Stomach (tissue), 8 donors: ENCODE measurements at regions not wholly inside any gene's neighbourhood (a gene's known extent, or its start where the extent isn't known, plus 50 kb on each side); places are given as distances from the start of the nearest gene placed in this dataset.

Experiments used
- DNase-seq, 2 donors: peaks; one replicate each; pipeline versions ENCODE4 v3.0.0 to v3.0.0-alpha.2; 2013 to 2019
- H3K27ac ChIP-seq, 5 donors: fragments of 200-600 bp in 4 of 5; sonication (generic) in 4 of 5; one replicate each; pipeline ENCODE4 v1.5.1; 2013 to 2019; ENCODE audit warnings: mild to moderate bottlenecking in 1 of 5, moderate library complexity in 1 of 5
- H3K27me3 ChIP-seq, 3 donors: fragments of 200-600 bp; sonication (generic); one replicate each; pipeline ENCODE4 v1.5.1; 2017 to 2019; ENCODE audit warnings: mixed run types in 1 of 3
- H3K36me3 ChIP-seq, 4 donors: fragments of 200-600 bp; sonication (generic); 1 replicate in 3 of 4; 2 replicates in 1 of 4; pipeline ENCODE4 v1.5.1; 2016 to 2019
- H3K4me1 ChIP-seq, 4 donors: fragments of 200-600 bp; sonication (generic); one replicate each; pipeline ENCODE4 v1.5.1; 2016 to 2019
- H3K4me3 ChIP-seq, 4 donors: fragments of 200-600 bp; sonication (generic) in 3 of 4; one replicate each; pipeline ENCODE4 v1.5.1; 2016 to 2019; ENCODE audit warnings: mild to moderate bottlenecking in 1 of 4
- H3K9me3 ChIP-seq, 4 donors: fragments of 200-600 bp; sonication (generic); one replicate each; pipeline ENCODE4 v1.5.1; 2016 to 2019
- EP300 ChIP-seq: sonication (generic); formaldehyde crosslinking; IDR thresholded peaks from one replicate; pipeline ENCODE4 v1.6.1; 2017; ENCODE audit warnings: antibody characterized with exemption
- POLR2A ChIP-seq, 4 donors: fragments of 450-650 bp; IDR thresholded peaks; one replicate each; pipeline ENCODE4 v1.6.1; 2016; ENCODE audit warnings: antibody characterized with exemption in 4 of 4, control low read depth in 2 of 4, mild to moderate bottlenecking in 1 of 4, moderate library complexity in 1 of 4
- POLR2AphosphoS5 ChIP-seq, 3 donors: sonication (generic); formaldehyde crosslinking; IDR thresholded peaks; one replicate each; pipeline ENCODE4 v1.6.1; 2016; ENCODE audit warnings: antibody characterized with exemption in 3 of 3
- WGBS, 5 donors: extraction: QIAGEN DNeasy Blood & Tissue Kit in 3 of 5; methylation state at CpG; one replicate each; pipeline versions ENCODE4 v1.1.5 to v1.1.7; 2013 to 2018; 5-methylcytosine and 5-hydroxymethylcytosine counted together
- intact Hi-C: fragments of 100-400 bp; cut with DNase I; formaldehyde crosslinking; loops from one replicate; pipeline ENCODE4 v1.15.1; 2023; ENCODE audit warnings: low total_unique reads
- TF ChIP-seq, protein P1 (sequence below), 7 experiments: fragments of 450-650 bp in 4 of 7; fragments of 200-600 bp in 3 of 7; sonication (generic) in 3 of 7; IDR thresholded peaks; one replicate each; pipeline ENCODE4 v1.5.1; 2016 to 2019; ENCODE audit warnings: antibody characterized with exemption in 7 of 7, control low read depth in 2 of 7, mild to moderate bottlenecking in 1 of 7
- donor health status: healthy with polysubstance abuse.
- donor health status: Bipolar disorder and iron deficiency.
- donor health status: healthy.

DNA sequence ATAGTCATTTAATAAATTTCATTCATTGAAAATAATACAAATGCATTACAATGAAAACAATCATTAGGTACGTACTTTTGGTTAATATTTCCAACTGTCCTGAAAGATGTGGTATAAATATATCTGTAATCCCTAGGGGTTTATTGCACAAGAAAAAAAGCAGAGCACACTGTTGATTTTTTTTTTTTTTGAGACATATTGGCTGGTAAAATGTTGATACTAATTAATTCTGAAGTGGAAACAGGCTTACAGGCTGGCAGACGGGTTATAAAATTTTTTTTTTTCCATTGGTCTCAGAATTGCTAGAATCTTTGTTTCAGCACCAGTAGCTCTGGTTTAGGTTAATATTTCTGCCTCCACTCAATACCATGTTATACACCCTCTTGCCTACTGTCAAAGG is 193.6 kb downstream of the MAP2K6 start:
- 75 to 92% (median 84%) methylated on average over 2 of the region's 2 CpGs for WGBS, 5 donors
- H3K4me3 ChIP-seq = no peak overlapping the region
- intact Hi-C loops = loop anchor here (10.0 kb wide), 1 partner anchor 537 kb away; no protein-coding TSS in a partner anchor
- no peak for TF ChIP-seq EP300
- TF ChIP-seq POLR2A (IDR thresholded peaks at IDR 0.05) = no peak
- TF ChIP-seq, protein P1, sequence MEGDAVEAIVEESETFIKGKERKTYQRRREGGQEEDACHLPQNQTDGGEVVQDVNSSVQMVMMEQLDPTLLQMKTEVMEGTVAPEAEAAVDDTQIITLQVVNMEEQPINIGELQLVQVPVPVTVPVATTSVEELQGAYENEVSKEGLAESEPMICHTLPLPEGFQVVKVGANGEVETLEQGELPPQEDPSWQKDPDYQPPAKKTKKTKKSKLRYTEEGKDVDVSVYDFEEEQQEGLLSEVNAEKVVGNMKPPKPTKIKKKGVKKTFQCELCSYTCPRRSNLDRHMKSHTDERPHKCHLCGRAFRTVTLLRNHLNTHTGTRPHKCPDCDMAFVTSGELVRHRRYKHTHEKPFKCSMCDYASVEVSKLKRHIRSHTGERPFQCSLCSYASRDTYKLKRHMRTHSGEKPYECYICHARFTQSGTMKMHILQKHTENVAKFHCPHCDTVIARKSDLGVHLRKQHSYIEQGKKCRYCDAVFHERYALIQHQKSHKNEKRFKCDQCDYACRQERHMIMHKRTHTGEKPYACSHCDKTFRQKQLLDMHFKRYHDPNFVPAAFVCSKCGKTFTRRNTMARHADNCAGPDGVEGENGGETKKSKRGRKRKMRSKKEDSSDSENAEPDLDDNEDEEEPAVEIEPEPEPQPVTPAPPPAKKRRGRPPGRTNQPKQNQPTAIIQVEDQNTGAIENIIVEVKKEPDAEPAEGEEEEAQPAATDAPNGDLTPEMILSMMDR (IDR thresholded peaks at IDR 0.05) = no peak
- TF ChIP-seq POLR2AphosphoS5 (IDR thresholded peaks at IDR 0.05) = no peak
- no peaks in the 10 kb centered on the region for H3K36me3 ChIP-seq
- H3K27ac ChIP-seq = peak overlapping the region in 3 of 5 donors; percentile 63 to 70 (median 66)
- no peaks in the 10 kb centered on the region for H3K9me3 ChIP-seq
- no peaks in the 10 kb centered on the region for H3K27me3 ChIP-seq
- no peak for DNase-seq
- peaks cover 0 to 40% (median 26%) of the 10 kb centered on the region in 4 donors for H3K4me1 ChIP-seq

DNA sequence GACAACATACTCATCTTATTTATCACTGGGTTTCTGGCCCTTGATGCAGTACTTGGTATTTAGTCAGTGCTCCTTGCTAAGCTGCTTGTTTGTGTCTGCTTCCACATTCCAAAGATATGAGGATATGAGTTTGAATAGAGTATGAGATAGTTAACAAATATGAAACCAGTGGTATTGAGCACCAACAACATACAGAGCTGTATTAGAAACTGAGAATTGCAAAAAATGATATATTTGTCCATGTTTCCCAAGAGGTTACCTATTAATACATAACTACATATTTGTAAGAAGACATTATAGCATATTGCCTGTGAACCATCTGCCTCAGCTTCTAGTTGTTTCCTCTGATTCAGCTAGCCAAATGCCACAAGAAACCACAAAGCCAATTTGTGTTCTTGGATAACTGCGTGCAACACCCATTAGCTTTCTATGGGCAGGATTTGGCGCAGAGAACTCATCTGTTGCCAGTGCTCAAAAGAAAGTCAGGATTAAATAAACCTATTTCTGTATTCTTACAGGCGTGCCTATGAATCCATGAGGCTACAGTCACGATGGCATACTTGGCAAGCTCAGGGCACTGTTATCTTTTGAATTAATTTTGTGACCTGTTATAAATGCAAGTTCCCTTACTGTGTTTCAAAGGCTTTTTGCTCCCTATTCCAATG is 194.4 kb downstream of the MAP2K6 start:
- peaks cover 0 to 40% (median 26%) of the 10 kb centered on the region in 4 donors for H3K4me1 ChIP-seq
- H3K27ac ChIP-seq = peak overlapping the region in 3 of 5 donors; percentile 63 to 70 (median 66)
- WGBS, 5 donors = 19 to 37% (median 25%) methylated on average over 4 of the region's 4 CpGs
- H3K9me3 ChIP-seq = no peaks in the 10 kb centered on the region
- no peaks in the 10 kb centered on the region for H3K36me3 ChIP-seq
- no peak for DNase-seq
- H3K4me3 ChIP-seq = no peak overlapping the region
- H3K27me3 ChIP-seq = no peaks in the 10 kb centered on the region
- intact Hi-C loops = loop anchor here (10.0 kb wide), 1 partner anchor 536 kb away; no protein-coding TSS in a partner anchor
- TF ChIP-seq, protein P1 (IDR thresholded peaks at IDR 0.05) = no peak
- TF ChIP-seq POLR2A (IDR thresholded peaks at IDR 0.05) (no peak), POLR2AphosphoS5 (IDR thresholded peaks at IDR 0.05) (peak in 1 of 3 donors; percentile 8)

DNA sequence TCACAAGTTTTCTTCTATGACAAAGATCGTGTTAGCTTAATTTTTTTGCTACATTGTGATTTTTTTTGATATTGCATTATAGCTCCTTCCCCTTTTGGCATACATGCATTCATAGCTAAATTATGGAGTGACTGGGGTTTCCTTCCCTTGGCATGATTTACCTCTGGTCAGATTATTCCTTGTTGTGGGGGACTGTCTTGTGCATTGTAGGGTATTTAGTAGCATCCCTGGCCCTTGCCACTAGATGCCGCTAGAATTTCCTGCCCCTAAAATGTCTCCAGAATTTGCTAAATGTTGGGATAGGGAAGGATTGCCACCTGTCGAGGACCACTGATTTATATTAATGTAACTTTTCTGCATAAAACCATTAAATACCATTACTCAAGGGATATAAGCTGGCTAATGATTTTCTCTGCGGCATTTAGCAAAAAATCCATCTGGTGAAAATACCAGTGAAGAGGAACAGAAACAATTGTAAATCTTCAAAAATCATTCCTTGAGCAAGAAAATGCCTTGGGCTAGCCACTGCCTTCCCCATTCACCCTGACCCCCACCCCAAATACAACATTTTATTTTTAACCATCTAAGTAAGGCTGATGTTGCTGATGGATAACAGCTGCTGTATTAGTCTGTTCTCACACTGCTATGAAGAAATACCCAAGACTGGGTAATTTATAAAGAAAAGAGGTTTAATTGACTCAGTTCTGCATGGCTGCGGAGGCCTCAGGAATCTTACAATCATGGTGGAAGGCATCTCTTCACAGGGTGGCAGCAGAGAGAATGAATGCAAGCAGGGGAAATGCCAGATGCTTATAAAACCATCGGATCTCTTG is 195.2 kb downstream of the MAP2K6 start:
- WGBS, 5 donors = 55 to 64% (median 59%) methylated on average over 6 of the region's 6 CpGs
- peak overlapping the region in 3 of 5 donors; percentile 63 to 70 (median 66) for H3K27ac ChIP-seq
- no peaks in the 10 kb centered on the region for H3K36me3 ChIP-seq
- H3K4me3 ChIP-seq = no peak overlapping the region
- DNase-seq = peak in 1 of 2 donors; percentile 30
- no peak for TF ChIP-seq POLR2A (IDR thresholded peaks at IDR 0.05)
- TF ChIP-seq, protein P1 (IDR thresholded peaks at IDR 0.05) = peak in 5 of 7 experiments; percentile 21 to 51 (median 38)
- no peaks in the 10 kb centered on the region for H3K27me3 ChIP-seq
- intact Hi-C loops = loop anchor here (10.0 kb wide), 1 partner anchor 535 kb away; no protein-coding TSS in a partner anchor
- peaks cover 0 to 40% (median 26%) of the 10 kb centered on the region in 4 donors for H3K4me1 ChIP-seq
- no peaks in the 10 kb centered on the region for H3K9me3 ChIP-seq

DNA sequence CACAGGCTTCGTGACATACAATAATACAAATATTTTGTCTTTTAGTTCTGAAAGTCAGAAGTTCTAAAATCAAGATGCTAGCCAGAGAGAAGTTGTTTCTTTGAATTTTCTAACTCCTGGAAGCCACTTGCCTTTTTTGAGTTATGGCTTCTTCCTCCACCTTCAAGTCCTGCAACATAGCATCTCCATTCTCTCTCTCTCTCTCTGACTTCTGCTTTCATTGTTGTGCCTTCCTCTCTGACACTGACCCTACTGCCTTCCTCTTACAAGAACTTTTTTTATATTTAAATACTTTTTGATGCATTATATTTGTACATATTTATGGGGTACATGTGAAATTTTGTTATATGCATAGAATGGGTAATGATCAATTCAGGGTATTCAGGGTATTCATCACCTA is 205.9 kb downstream of the MAP2K6 start:
- intact Hi-C loops = no loop called here
- H3K4me3 ChIP-seq = no peak overlapping the region
- H3K9me3 ChIP-seq = peaks cover 0 to 3% (median 0%) of the 10 kb centered on the region in 4 donors
- H3K27me3 ChIP-seq = no peaks in the 10 kb centered on the region
- WGBS, 5 donors = 49 to 79% (median 61%) methylated on average over 1 of the region's 1 CpG
- no peak for DNase-seq
- H3K4me1 ChIP-seq = no peaks in the 10 kb centered on the region
- no peak overlapping the region for H3K27ac ChIP-seq
- TF ChIP-seq EP300 = no peak
- TF ChIP-seq POLR2A (IDR thresholded peaks at IDR 0.05) = no peak
- TF ChIP-seq, protein P1 (IDR thresholded peaks at IDR 0.05) = no peak
- no peak for TF ChIP-seq POLR2AphosphoS5 (IDR thresholded peaks at IDR 0.05)
- no peaks in the 10 kb centered on the region for H3K36me3 ChIP-seq
